SK-N-SH treated with all-trans-retinoic acid at 6 μM for 48 hours (cell line): ENCODE measurements at regions not wholly inside any gene's neighbourhood (a gene's known extent, or its start where the extent isn't known, plus 50 kb on each side); places are given as distances from the start of the nearest gene placed in this dataset.

Source experiments
- ATAC-seq: fragments of 200-7000 bp; cut with Tn5 transposase; 3 replicates; pipeline ENCODE4 v1.9.1; 2020; ENCODE audit warnings: mild to moderate bottlenecking, moderate library complexity
- ARNTL ChIP-seq: fragments of 450-650 bp; formaldehyde crosslinking; IDR thresholded peaks from 2 replicates; pipeline ENCODE4 v1.5.0; 2020; ENCODE audit warnings: low read depth, mild to moderate bottlenecking, moderate library complexity, borderline replicate concordance
- BACH2 ChIP-seq: fragments of 250-450 bp; sonication (Bioruptor Pico); IDR thresholded peaks from 2 replicates; pipeline ENCODE4 v1.9.0; 2021; ENCODE audit warnings: mild to moderate bottlenecking, borderline replicate concordance
- CSDC2 ChIP-seq: fragments of 250-450 bp; sonication (Bioruptor Pico); IDR thresholded peaks from 2 replicates; pipeline ENCODE4 v1.5.0; 2020; ENCODE audit warnings: mild to moderate bottlenecking, moderate library complexity
- ESRRG ChIP-seq: fragments of 250-450 bp; sonication (Bioruptor Pico); IDR thresholded peaks from 2 replicates; pipeline ENCODE4 v1.6.1; 2021; ENCODE audit warnings: mild to moderate bottlenecking
- GLIS3 ChIP-seq: fragments of 250-450 bp; sonication (Bioruptor Pico); IDR thresholded peaks from 2 replicates; pipeline ENCODE4 v1.5.0; 2020; ENCODE audit warnings: mild to moderate bottlenecking, moderate library complexity
- ISL1 ChIP-seq: fragments of 250-450 bp; sonication (Bioruptor Pico); IDR thresholded peaks from 2 replicates; pipeline ENCODE4 v2.1.2; 2022; ENCODE audit warnings: mild to moderate bottlenecking, moderate library complexity
- OSR1 ChIP-seq: fragments of 250-450 bp; sonication (Bioruptor Pico); IDR thresholded peaks from 2 replicates; pipeline ENCODE4 v1.8.0; 2022; ENCODE audit warnings: moderate library complexity, mild to moderate bottlenecking, inconsistent platforms
- PATZ1 ChIP-seq: fragments of 250-450 bp; sonication (Bioruptor Pico); IDR thresholded peaks from 2 replicates; pipeline ENCODE4 v1.8.0; 2020; ENCODE audit warnings: mild to moderate bottlenecking, moderate library complexity, borderline replicate concordance
- POU6F1 ChIP-seq: fragments of 250-450 bp; sonication (Bioruptor Pico); IDR thresholded peaks from 2 replicates; pipeline ENCODE4 v1.8.0; 2021; ENCODE audit warnings: low read depth, mild to moderate bottlenecking, moderate library complexity, borderline replicate concordance
- PPARA ChIP-seq: fragments of 250-450 bp; sonication (Bioruptor Pico); IDR thresholded peaks from 2 replicates; pipeline ENCODE4 v1.5.0; 2020; ENCODE audit warnings: mild to moderate bottlenecking, borderline replicate concordance
- RARB ChIP-seq: fragments of 250-450 bp; sonication (Bioruptor Pico); IDR thresholded peaks from 2 replicates; pipeline ENCODE4 v1.8.0; 2021; ENCODE audit warnings: mild to moderate bottlenecking, moderate library complexity
- SNAI2 ChIP-seq: fragments of 250-450 bp; sonication (Bioruptor Pico); IDR thresholded peaks from 2 replicates; pipeline ENCODE4 v1.5.0; 2020; ENCODE audit warnings: mild to moderate bottlenecking, moderate library complexity
- TCF4 ChIP-seq: fragments of 250-450 bp; sonication (Bioruptor Pico); IDR thresholded peaks from 2 replicates; pipeline ENCODE4 v1.8.0; 2021; ENCODE audit warnings: mild to moderate bottlenecking, moderate library complexity, borderline replicate concordance
- TOX ChIP-seq: fragments of 250-450 bp; sonication (Bioruptor Pico); IDR thresholded peaks from 2 replicates; pipeline ENCODE4 v1.8.0; 2021; ENCODE audit warnings: mild to moderate bottlenecking, moderate library complexity, borderline replicate concordance
- ZC3H10 ChIP-seq: fragments of 250-450 bp; sonication (Bioruptor Pico); IDR thresholded peaks from 2 replicates; pipeline ENCODE4 v1.5.1; 2021; ENCODE audit warnings: mild to moderate bottlenecking, moderate library complexity
- ZFP3 ChIP-seq: fragments of 250-450 bp; sonication (Bioruptor Pico); IDR thresholded peaks from 2 replicates; pipeline ENCODE4 v1.5.0; 2020; ENCODE audit warnings: mild to moderate bottlenecking, moderate library complexity
- ZFP30 ChIP-seq: fragments of 450-650 bp; formaldehyde crosslinking; IDR thresholded peaks from 2 replicates; pipeline ENCODE4 v1.5.0; 2022; ENCODE audit warnings: mild to moderate bottlenecking, moderate library complexity
- ZNF70 ChIP-seq: fragments of 450-650 bp; formaldehyde crosslinking; IDR thresholded peaks from 2 replicates; pipeline ENCODE4 v1.5.0; 2020; ENCODE audit warnings: mild to moderate bottlenecking, moderate library complexity
- ZNF8 ChIP-seq: fragments of 450-650 bp; formaldehyde crosslinking; IDR thresholded peaks from 2 replicates; pipeline ENCODE4 v1.5.0; 2020; ENCODE audit warnings: mild to moderate bottlenecking, moderate library complexity
- TF ChIP-seq, protein P1 (sequence below): fragments of 250-450 bp; sonication (Bioruptor Pico); IDR thresholded peaks from 2 replicates; pipeline ENCODE4 v1.5.1; 2020; ENCODE audit warnings: low read depth, mild to moderate bottlenecking, moderate library complexity
- TF ChIP-seq, protein P2 (sequence below): fragments of 250-450 bp; sonication (Bioruptor Pico); IDR thresholded peaks from 2 replicates; pipeline ENCODE4 v1.5.1; 2021; ENCODE audit warnings: mild to moderate bottlenecking, moderate library complexity
- TF ChIP-seq, protein P3 (sequence below): fragments of 250-450 bp; sonication (Bioruptor Pico); IDR thresholded peaks from 2 replicates; pipeline ENCODE4 v1.5.0; 2020; ENCODE audit warnings: mild to moderate bottlenecking, moderate library complexity

DNA sequence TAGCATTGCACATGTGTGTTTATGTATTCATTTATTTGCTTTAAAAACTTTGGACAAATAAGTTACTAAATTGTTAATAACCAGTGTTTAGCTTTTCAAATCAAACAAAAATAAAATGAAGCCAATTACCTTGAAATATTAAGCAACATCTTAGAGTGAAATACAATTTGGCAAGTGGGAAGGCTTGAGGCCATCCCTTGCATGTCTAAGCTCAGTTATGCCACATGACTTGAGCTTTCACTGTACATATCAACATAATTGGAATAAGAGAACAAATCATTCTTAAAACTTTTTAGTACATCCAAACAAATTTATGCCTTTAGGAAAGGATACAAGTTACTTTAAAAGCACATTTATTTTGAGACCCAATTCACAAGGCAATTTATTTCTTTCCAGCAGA lies 640.6 kb downstream of the SPRY1 start:
- TF ChIP-seq ZFP30, result no peak
- no peak for TF ChIP-seq ZNF8 (CRISPR knock-in tag)
- TF ChIP-seq, protein P1, sequence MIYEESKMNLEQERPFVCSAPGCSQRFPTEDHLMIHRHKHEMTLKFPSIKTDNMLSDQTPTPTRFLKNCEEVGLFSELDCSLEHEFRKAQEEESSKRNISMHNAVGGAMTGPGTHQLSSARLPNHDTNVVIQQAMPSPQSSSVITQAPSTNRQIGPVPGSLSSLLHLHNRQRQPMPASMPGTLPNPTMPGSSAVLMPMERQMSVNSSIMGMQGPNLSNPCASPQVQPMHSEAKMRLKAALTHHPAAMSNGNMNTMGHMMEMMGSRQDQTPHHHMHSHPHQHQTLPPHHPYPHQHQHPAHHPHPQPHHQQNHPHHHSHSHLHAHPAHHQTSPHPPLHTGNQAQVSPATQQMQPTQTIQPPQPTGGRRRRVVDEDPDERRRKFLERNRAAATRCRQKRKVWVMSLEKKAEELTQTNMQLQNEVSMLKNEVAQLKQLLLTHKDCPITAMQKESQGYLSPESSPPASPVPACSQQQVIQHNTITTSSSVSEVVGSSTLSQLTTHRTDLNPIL (CRISPR knock-in tag), result no peak
- no peak for TF ChIP-seq CSDC2 (CRISPR knock-in tag)
- TF ChIP-seq RARB (CRISPR knock-in tag), result no peak
- TF ChIP-seq TOX (CRISPR knock-in tag), result no peak
- no peak for TF ChIP-seq OSR1 (CRISPR knock-in tag)
- TF ChIP-seq BACH2 (CRISPR knock-in tag), result no peak
- TF ChIP-seq ZFP3 (CRISPR knock-in tag), result no peak
- TF ChIP-seq ARNTL (CRISPR knock-in tag), result no peak
- TF ChIP-seq POU6F1 (CRISPR knock-in tag), result no peak
- TF ChIP-seq PATZ1 (CRISPR knock-in tag), result no peak
- no peak for TF ChIP-seq ESRRG
- TF ChIP-seq ZC3H10 (CRISPR knock-in tag), result no peak
- TF ChIP-seq, protein P2, sequence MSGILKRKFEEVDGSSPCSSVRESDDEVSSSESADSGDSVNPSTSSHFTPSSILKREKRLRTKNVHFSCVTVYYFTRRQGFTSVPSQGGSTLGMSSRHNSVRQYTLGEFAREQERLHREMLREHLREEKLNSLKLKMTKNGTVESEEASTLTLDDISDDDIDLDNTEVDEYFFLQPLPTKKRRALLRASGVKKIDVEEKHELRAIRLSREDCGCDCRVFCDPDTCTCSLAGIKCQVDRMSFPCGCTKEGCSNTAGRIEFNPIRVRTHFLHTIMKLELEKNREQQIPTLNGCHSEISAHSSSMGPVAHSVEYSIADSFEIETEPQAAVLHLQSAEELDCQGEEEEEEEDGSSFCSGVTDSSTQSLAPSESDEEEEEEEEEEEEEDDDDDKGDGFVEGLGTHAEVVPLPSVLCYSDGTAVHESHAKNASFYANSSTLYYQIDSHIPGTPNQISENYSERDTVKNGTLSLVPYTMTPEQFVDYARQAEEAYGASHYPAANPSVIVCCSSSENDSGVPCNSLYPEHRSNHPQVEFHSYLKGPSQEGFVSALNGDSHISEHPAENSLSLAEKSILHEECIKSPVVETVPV (CRISPR knock-in tag), result no peak
- TF ChIP-seq, protein P3, sequence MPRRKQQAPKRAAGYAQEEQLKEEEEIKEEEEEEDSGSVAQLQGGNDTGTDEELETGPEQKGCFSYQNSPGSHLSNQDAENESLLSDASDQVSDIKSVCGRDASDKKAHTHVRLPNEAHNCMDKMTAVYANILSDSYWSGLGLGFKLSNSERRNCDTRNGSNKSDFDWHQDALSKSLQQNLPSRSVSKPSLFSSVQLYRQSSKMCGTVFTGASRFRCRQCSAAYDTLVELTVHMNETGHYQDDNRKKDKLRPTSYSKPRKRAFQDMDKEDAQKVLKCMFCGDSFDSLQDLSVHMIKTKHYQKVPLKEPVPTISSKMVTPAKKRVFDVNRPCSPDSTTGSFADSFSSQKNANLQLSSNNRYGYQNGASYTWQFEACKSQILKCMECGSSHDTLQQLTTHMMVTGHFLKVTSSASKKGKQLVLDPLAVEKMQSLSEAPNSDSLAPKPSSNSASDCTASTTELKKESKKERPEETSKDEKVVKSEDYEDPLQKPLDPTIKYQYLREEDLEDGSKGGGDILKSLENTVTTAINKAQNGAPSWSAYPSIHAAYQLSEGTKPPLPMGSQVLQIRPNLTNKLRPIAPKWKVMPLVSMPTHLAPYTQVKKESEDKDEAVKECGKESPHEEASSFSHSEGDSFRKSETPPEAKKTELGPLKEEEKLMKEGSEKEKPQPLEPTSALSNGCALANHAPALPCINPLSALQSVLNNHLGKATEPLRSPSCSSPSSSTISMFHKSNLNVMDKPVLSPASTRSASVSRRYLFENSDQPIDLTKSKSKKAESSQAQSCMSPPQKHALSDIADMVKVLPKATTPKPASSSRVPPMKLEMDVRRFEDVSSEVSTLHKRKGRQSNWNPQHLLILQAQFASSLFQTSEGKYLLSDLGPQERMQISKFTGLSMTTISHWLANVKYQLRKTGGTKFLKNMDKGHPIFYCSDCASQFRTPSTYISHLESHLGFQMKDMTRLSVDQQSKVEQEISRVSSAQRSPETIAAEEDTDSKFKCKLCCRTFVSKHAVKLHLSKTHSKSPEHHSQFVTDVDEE (CRISPR knock-in tag), result no peak
- ATAC-seq, result no peak

DNA sequence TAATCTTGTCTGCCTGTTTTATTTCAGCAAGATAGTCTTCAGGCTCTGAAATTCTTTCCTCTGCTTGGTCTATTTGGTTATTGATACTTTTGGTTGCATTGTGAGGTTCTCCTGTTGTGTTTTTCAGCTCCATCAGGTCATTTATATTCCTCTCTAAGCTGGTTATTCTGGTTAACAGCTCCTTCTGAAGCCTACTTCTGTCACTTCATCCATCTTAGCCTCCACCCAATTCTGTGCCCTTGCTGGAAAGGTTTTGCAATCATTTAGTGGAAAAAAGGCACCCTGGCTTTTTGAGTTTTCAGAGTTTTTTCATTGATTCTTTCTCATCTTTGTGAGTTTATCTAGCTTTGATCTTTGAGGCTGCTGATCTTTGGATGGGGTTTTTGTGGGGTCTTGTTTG lies 647.7 kb downstream of the SPRY1 start:
- no peak for ATAC-seq

DNA sequence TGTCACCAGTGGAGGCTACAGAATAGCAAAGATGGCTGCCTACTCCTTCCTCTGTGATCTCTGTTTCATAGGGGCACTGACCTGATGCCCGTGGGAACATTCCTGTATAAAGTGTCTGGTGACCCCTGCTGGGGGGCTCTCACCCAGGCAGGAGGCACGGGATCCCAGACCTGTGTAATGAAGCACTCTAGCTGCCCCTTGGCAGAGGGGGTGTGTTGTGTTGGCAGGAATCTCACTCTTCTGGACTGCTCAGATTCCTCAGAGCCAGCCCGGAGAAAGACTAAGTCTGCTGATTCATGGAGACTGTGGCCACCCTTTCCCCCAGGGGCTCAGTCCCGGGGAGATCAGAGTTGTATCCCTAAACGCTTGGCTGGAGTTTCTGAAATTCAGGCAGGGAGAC lies 648.3 kb downstream of the SPRY1 start:
- ATAC-seq, result no peak
- TF ChIP-seq ZNF70, result no peak
- no peak for TF ChIP-seq GLIS3
- no peak for TF ChIP-seq ZNF8 (CRISPR knock-in tag)
- no peak for TF ChIP-seq TCF4 (CRISPR knock-in tag)
- TF ChIP-seq BACH2 (CRISPR knock-in tag), result no peak
- no peak for TF ChIP-seq SNAI2 (CRISPR knock-in tag)
- no peak for TF ChIP-seq ZFP30
- no peak for TF ChIP-seq ZC3H10 (CRISPR knock-in tag)
- TF ChIP-seq PPARA, result no peak
- no peak for TF ChIP-seq ZFP3 (CRISPR knock-in tag)
- TF ChIP-seq CSDC2 (CRISPR knock-in tag), result no peak
- no peak for TF ChIP-seq ISL1 (CRISPR knock-in tag)
- TF ChIP-seq TOX (CRISPR knock-in tag), result no peak
- no peak for TF ChIP-seq ARNTL (CRISPR knock-in tag)
- TF ChIP-seq, protein P2 (CRISPR knock-in tag), result no peak
- no peak for TF ChIP-seq PATZ1 (CRISPR knock-in tag)
- TF ChIP-seq ESRRG, result no peak

More for the DNA sequence above, 647.7 kb downstream of the SPRY1 start:
- TF ChIP-seq ESRRG (no peak), OSR1 (CRISPR knock-in tag) (no peak), ARNTL (CRISPR knock-in tag) (no peak), ZNF70 (no peak), ZC3H10 (CRISPR knock-in tag) (no peak), ZNF8 (CRISPR knock-in tag) (no peak)
- TF ChIP-seq, protein P1 (CRISPR knock-in tag), result no peak
